HG02981 (cell line): ENCODE measurements at regions not wholly inside any gene's neighbourhood (a gene's known extent, or its start where the extent isn't known, plus 50 kb on each side); places are given as distances from the start of the nearest gene placed in this dataset.

ENCODE experiments used
- ATAC-seq: cut with Tn5 transposase; IDR thresholded peaks from one replicate; pipeline ENCODE4 v1.9.1; 2021; ENCODE audit warnings: mild to moderate bottlenecking, moderate library complexity; ENCODE audit not compliant: unreplicated experiment

- no peak for ATAC-seq
Measured at GRCh38 chr5:92906798-92907376, 674.1 kb downstream of the NR2F1-AS1 start.

GRCh38 chr5:92904021-92904420 is 677.0 kb downstream of the NR2F1-AS1 start:
- no peak for ATAC-seq

GRCh38 chr5:92899611-92900010 is 681.4 kb downstream of the NR2F1-AS1 start:
- ATAC-seq = no peak

- ATAC-seq = no peak
Measured at GRCh38 chr5:92896722-92897121, 684.3 kb downstream of the NR2F1-AS1 start.

GRCh38 chr5:92890841-92891244 is 690.2 kb downstream of the NR2F1-AS1 start:
- no peak for ATAC-seq

- ATAC-seq = no peak
Measured at GRCh38 chr5:92889140-92889539, 691.9 kb downstream of the NR2F1-AS1 start.

- ATAC-seq = no peak
Measured at GRCh38 chr5:92887254-92887653, 693.8 kb downstream of the NR2F1-AS1 start.

GRCh38 chr5:92886751-92887150 is 694.3 kb downstream of the NR2F1-AS1 start:
- no peak for ATAC-seq

GRCh38 chr5:92885950-92886349 is 695.1 kb downstream of the NR2F1-AS1 start:
- ATAC-seq = no peak

- no peak for ATAC-seq
Measured at GRCh38 chr5:92884469-92884868, 696.5 kb downstream of the NR2F1-AS1 start.

GRCh38 chr5:92879806-92880543 is 701.0 kb downstream of the NR2F1-AS1 start:
- ATAC-seq = no peak

- no peak for ATAC-seq
Measured at GRCh38 chr5:92874790-92875189, 706.2 kb downstream of the NR2F1-AS1 start.

- no peak for ATAC-seq
Measured at GRCh38 chr5:92868442-92868841, 712.6 kb downstream of the NR2F1-AS1 start.

GRCh38 chr5:92864591-92864990 is 716.4 kb downstream of the NR2F1-AS1 start:
- no peak for ATAC-seq

GRCh38 chr5:92863666-92864065 is 717.4 kb downstream of the NR2F1-AS1 start:
- ATAC-seq = no peak

GRCh38 chr5:92861531-92862285 is 719.3 kb downstream of the NR2F1-AS1 start:
- no peak for ATAC-seq

GRCh38 chr5:92860061-92860460 is 721.0 kb downstream of the NR2F1-AS1 start:
- no peak for ATAC-seq

- ATAC-seq = no peak
Measured at GRCh38 chr5:92852219-92852618, 728.8 kb downstream of the NR2F1-AS1 start.

- no peak for ATAC-seq
Measured at GRCh38 chr5:92850886-92851285, 730.1 kb downstream of the NR2F1-AS1 start.

GRCh38 chr5:92849756-92850155 is 731.3 kb downstream of the NR2F1-AS1 start:
- no peak for ATAC-seq

GRCh38 chr5:92841604-92842155 is 739.3 kb downstream of the NR2F1-AS1 start:
- no peak for ATAC-seq

GRCh38 chr5:92838253-92838652 is 742.8 kb downstream of the NR2F1-AS1 start:
- ATAC-seq = no peak
